ENCODE measurements at regions not wholly inside any gene's neighbourhood (a gene's known extent, or its start where the extent isn't known, plus 50 kb on each side); places are given as distances from the start of the nearest gene placed in this dataset.

GRCh38 chr5:96115147-96115807 is 153.6 kb upstream of the ELL2 start:
- no peak for TF ChIP-seq ZNF425 (CRISPR knock-in tag; conservative IDR thresholded peaks at IDR 0.05)
- TF ChIP-seq ZBTB43 (CRISPR knock-in tag; IDR thresholded peaks at IDR 0.05), result no peak
- TF ChIP-seq FOXP4 (CRISPR knock-in tag; IDR thresholded peaks at IDR 0.05), result no peak
- TF ChIP-seq CREM (CRISPR knock-in tag; IDR thresholded peaks at IDR 0.05), result no peak
- no peak for TF ChIP-seq CDX4 (CRISPR knock-in tag; IDR thresholded peaks at IDR 0.05; ENCODE audit: borderline replicate concordance)
- TF ChIP-seq ATF6 (CRISPR knock-in tag; IDR thresholded peaks at IDR 0.05), result no peak
- no peaks in the 10 kb centered on the region for H3K36me3 Mint-ChIP-seq
- DNase-seq (ENCODE audit: low spot score) (no peak), ATAC-seq (no peak)
- peaks cover 9% of the 10 kb centered on the region for H3K4me1 Mint-ChIP-seq
- POLR2A ChIA-PET, result no interaction called here
- no peak overlapping the region for H3K27ac Mint-ChIP-seq
- CTCF ChIA-PET, result no interaction called here
- H3K4me3 Mint-ChIP-seq, result no peak overlapping the region
- no peaks in the 10 kb centered on the region for H3K9me3 Mint-ChIP-seq
- H3K27me3 Mint-ChIP-seq (ENCODE audit: low read depth), result no peaks in the 10 kb centered on the region

GRCh38 chr5:96114736-96115135 is 153.1 kb upstream of the ELL2 start:
- H3K27ac Mint-ChIP-seq, result no peak overlapping the region
- H3K9me3 Mint-ChIP-seq, result no peaks in the 10 kb centered on the region
- ATAC-seq, result no peak
- no peaks in the 10 kb centered on the region for H3K27me3 Mint-ChIP-seq (ENCODE audit: low read depth)
- no peak for DNase-seq (ENCODE audit: low spot score)
- no peaks in the 10 kb centered on the region for H3K36me3 Mint-ChIP-seq
- TF ChIP-seq ZNF396 (CRISPR knock-in tag; IDR thresholded peaks at IDR 0.05; ENCODE audit: borderline replicate concordance), result no peak
- TF ChIP-seq KAT7 (CRISPR knock-in tag; IDR thresholded peaks at IDR 0.05; ENCODE audit: borderline replicate concordance), result no peak
- TF ChIP-seq IRF1 (CRISPR knock-in tag; IDR thresholded peaks at IDR 0.05), result no peak
- TF ChIP-seq STAT6 (CRISPR knock-in tag; conservative IDR thresholded peaks at IDR 0.05; ENCODE audit: low read depth), result no peak
- no peak for TF ChIP-seq MXD4 (CRISPR knock-in tag; IDR thresholded peaks at IDR 0.05; ENCODE audit: borderline replicate concordance)
- no peak for TF ChIP-seq SMAD4 (CRISPR knock-in tag; IDR thresholded peaks at IDR 0.05)
- TF ChIP-seq IRF2 (CRISPR knock-in tag; IDR thresholded peaks at IDR 0.05; ENCODE audit: borderline replicate concordance, low read depth), result no peak
- TF ChIP-seq NFATC4 (CRISPR knock-in tag; IDR thresholded peaks at IDR 0.05), result no peak
- TF ChIP-seq ZNF121 (CRISPR knock-in tag; IDR thresholded peaks at IDR 0.05), result no peak
- no peak for TF ChIP-seq ZNF138 (CRISPR knock-in tag; conservative IDR thresholded peaks at IDR 0.05)
- no peak for TF ChIP-seq HMGA2 (CRISPR knock-in tag; IDR thresholded peaks at IDR 0.05)
- TF ChIP-seq CBFB (CRISPR knock-in tag; IDR thresholded peaks at IDR 0.05; ENCODE audit: low read depth), result no peak
- no peak for TF ChIP-seq CREB1 (CRISPR knock-in tag; IDR thresholded peaks at IDR 0.05)
- TF ChIP-seq ZNF416 (CRISPR knock-in tag; IDR thresholded peaks at IDR 0.05), result no peak
- no peak for TF ChIP-seq PRRX2 (CRISPR knock-in tag; IDR thresholded peaks at IDR 0.05)
- no peak for TF ChIP-seq ZMAT4 (CRISPR knock-in tag; IDR thresholded peaks at IDR 0.05)
- no peak for TF ChIP-seq GRHL2 (CRISPR knock-in tag; IDR thresholded peaks at IDR 0.05; ENCODE audit: insufficient replicate concordance, severe bottlenecking)
- peaks cover 9% of the 10 kb centered on the region for H3K4me1 Mint-ChIP-seq
- no peak overlapping the region for H3K4me3 Mint-ChIP-seq
- POLR2A ChIA-PET, result no interaction called here
- CTCF ChIA-PET, result no interaction called here
